ENCODE measurements at regions not wholly inside any gene's neighbourhood (a gene's known extent, or its start where the extent isn't known, plus 50 kb on each side); places are given as distances from the start of the nearest gene placed in this dataset.

GRCh38 chr21:31399591-31399990, 55.5 kb upstream of the TIAM1 start:
- 84 to 96% methylated on average over 2 of the region's 2 CpGs for WGBS, 2 donors
- Histone ChIP-seq H3K36me3 (ENCODE audit: low read depth, missing control alignments) (no peaks in the 10 kb centered on the region), H3K27me3 (no peaks in the 10 kb centered on the region), H3K9me3 (no peaks in the 10 kb centered on the region), H3K4me1 (peaks cover 17% of the 10 kb centered on the region), H3K4me3 (no peak overlapping the region), H3K27ac (no peak overlapping the region)
- no peak for TF ChIP-seq CTCF (IDR thresholded peaks at IDR 0.05)
- TF ChIP-seq POLR2A (IDR thresholded peaks at IDR 0.05), result no peak
- no peak for DNase-seq
- intact Hi-C loops (cut with DNase I; ENCODE audit: low total_unique reads), result no loop called here

DNA sequence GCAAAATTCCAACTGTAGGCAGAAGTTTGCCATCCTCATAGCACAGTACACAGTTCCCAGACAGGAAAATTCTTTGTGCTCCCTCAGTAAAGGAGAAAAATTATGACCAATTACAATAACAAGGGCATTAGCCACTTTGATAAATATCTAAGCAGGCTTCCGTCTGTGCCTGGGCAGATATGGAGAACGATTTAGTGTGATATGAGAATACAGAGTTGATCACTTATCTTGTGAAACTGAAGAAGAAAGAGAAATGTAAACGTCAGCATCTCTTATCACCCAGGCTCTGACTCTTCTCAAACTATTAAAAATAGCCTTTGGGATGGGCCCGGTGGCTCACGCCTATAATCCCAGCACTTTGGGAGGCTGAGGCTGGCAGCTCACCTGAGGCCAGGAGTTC, 54.5 kb upstream of the TIAM1 start:
- Histone ChIP-seq H3K4me3 (no peak overlapping the region), H3K27ac (no peak overlapping the region), H3K36me3 (ENCODE audit: low read depth, missing control alignments) (no peaks in the 10 kb centered on the region), H3K4me1 (peaks cover 10% of the 10 kb centered on the region), H3K27me3 (no peaks in the 10 kb centered on the region), H3K9me3 (no peaks in the 10 kb centered on the region)
- 71 to 80% methylated on average over 5 of the region's 5 CpGs for WGBS, 2 donors
- no peak for DNase-seq
- intact Hi-C loops (cut with DNase I; ENCODE audit: low total_unique reads), result no loop called here
- no peak for TF ChIP-seq POLR2A (IDR thresholded peaks at IDR 0.05)
- no peak for TF ChIP-seq CTCF (IDR thresholded peaks at IDR 0.05)

DNA sequence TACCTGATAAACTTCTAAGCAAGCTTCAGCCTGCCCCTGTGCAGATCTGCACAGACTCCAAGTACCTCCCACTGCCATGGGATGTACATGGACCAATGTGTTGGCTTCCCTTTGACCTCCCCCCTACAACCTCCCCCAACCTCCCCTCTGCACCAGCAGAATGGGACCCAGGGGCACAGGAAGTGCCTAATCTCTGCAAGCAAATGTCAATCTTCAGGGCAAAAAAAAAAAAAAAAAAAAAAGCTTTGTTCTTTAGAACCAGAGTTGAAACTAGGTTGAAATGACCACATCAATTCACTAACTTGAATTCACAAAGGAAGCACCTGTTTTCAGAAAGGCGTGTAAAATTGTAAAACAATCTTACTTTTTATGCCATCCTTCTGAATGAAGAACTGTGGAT, 53.9 kb upstream of the TIAM1 start:
- no peak for DNase-seq
- Histone ChIP-seq H3K4me1 (peaks cover 9% of the 10 kb centered on the region), H3K27me3 (no peaks in the 10 kb centered on the region), H3K36me3 (ENCODE audit: low read depth, missing control alignments) (no peaks in the 10 kb centered on the region), H3K27ac (no peak overlapping the region), H3K4me3 (no peak overlapping the region), H3K9me3 (no peaks in the 10 kb centered on the region)
- TF ChIP-seq POLR2A (IDR thresholded peaks at IDR 0.05) (no peak), CTCF (IDR thresholded peaks at IDR 0.05) (no peak)
- WGBS, 2 donors, result 63 to 66% methylated on average over 1 of the region's 1 CpG
- intact Hi-C loops (cut with DNase I; ENCODE audit: low total_unique reads), result no loop called here

GRCh38 chr21:31397515-31397926, 53.5 kb upstream of the TIAM1 start:
- Histone ChIP-seq H3K27ac (no peak overlapping the region), H3K4me3 (no peak overlapping the region), H3K36me3 (ENCODE audit: low read depth, missing control alignments) (no peaks in the 10 kb centered on the region), H3K4me1 (peaks cover 9% of the 10 kb centered on the region), H3K9me3 (no peaks in the 10 kb centered on the region), H3K27me3 (no peaks in the 10 kb centered on the region)
- intact Hi-C loops (cut with DNase I; ENCODE audit: low total_unique reads), result no loop called here
- TF ChIP-seq CTCF (IDR thresholded peaks at IDR 0.05) (no peak), POLR2A (IDR thresholded peaks at IDR 0.05) (no peak)
- 43 to 54% methylated on average over 5 of the region's 5 CpGs for WGBS, 2 donors
- peak; percentile 55 for DNase-seq

DNA sequence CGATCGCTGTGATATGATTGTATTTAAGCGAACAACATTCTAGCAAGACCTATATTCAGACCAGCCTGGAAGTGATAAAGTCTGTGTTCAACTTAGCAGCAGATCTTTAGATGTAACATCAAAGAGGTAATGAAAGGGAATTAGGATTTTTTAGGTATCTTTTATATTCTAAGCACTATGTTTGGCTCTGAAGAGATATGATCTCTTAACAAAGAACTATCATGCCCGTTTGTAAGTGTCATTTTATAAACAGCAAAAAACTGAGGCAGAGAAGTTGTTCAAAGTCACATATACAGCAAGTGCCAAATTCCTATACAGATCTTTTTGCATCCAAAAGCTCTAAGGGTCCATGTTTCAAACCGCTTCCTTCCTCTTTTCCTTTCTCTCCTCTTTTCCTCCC, 53.0 kb upstream of the TIAM1 start:
- no peak for DNase-seq
- Histone ChIP-seq H3K4me3 (no peak overlapping the region), H3K4me1 (peaks cover 9% of the 10 kb centered on the region), H3K9me3 (no peaks in the 10 kb centered on the region), H3K27ac (no peak overlapping the region), H3K27me3 (no peaks in the 10 kb centered on the region), H3K36me3 (ENCODE audit: low read depth, missing control alignments) (no peaks in the 10 kb centered on the region)
- TF ChIP-seq POLR2A (IDR thresholded peaks at IDR 0.05) (no peak), CTCF (IDR thresholded peaks at IDR 0.05) (no peak)
- 84 to 87% methylated on average over 5 of the region's 5 CpGs for WGBS, 2 donors
- intact Hi-C loops (cut with DNase I; ENCODE audit: low total_unique reads), result no loop called here
